GM19438 (cell line): ENCODE measurements at regions not wholly inside any gene's neighbourhood (a gene's known extent, or its start where the extent isn't known, plus 50 kb on each side); places are given as distances from the start of the nearest gene placed in this dataset.
"Not testable (repeated sequence)": the region's sequence is repeated elsewhere in the genome, so short reads cannot be mapped to it uniquely, and the experiment has no call there.

Experiments used
- ATAC-seq: cut with Tn5 transposase; IDR thresholded peaks from one replicate; pipeline ENCODE4 v1.9.1; 2021; ENCODE audit warnings: low read depth; ENCODE audit not compliant: unreplicated experiment

DNA sequence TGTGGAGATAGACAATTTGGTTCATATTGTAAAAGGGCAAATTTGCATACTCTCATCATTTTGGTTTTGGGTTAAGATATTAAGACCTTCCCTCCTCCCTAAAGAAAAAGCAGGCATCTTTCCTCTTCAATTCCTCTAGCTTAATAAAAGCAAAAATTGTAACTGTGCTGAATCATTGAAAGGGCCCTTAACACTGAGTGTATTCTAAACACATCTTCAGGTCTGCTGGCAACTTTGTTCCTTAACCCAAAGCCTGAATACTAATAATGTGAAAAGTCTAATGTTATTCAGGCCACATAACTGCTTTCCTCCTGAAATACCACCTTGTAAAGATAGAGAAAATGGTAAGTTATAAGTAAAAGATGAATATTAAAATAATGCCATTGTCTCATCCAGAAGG is 1200.5 kb upstream of the FAM98A start:
- ATAC-seq: no peak

- not testable (repeated sequence) for ATAC-seq
These were observed 1196.5 kb upstream of the FAM98A start for GRCh38 chr2:34795586-34795985.

GRCh38 chr2:34789169-34789568 is 1190.1 kb upstream of the FAM98A start:
- ATAC-seq: no peak

GRCh38 chr2:34787341-34787740 is 1188.2 kb upstream of the FAM98A start:
- ATAC-seq: no peak

GRCh38 chr2:34785206-34785785 is 1186.2 kb upstream of the FAM98A start:
- ATAC-seq: no peak

GRCh38 chr2:34784701-34785100 is 1185.6 kb upstream of the FAM98A start:
- no peak for ATAC-seq

- not testable (repeated sequence) for ATAC-seq
These were observed 1151.6 kb upstream of the FAM98A start for GRCh38 chr2:34750742-34751141.

DNA sequence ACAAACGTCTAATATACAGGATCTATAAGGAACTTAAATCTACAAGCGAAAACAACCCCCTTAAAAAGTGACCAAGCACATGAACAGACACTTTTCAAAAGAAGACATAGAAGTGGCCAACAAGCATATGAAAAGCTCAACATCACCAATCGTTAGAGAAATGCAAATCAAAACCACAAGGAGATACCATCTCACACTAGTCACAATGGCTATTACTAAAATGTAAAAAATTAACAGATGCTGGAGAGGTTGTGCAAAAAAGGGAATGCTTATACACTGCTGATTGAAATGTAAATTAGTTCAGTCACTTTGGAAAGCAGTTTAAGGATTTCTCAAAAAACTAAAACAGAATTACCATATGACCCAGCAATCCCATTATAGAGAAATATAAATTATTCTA is 1148.5 kb upstream of the FAM98A start:
- no peak for ATAC-seq

GRCh38 chr2:34738691-34739090 is 1139.6 kb upstream of the FAM98A start:
- no peak for ATAC-seq

DNA sequence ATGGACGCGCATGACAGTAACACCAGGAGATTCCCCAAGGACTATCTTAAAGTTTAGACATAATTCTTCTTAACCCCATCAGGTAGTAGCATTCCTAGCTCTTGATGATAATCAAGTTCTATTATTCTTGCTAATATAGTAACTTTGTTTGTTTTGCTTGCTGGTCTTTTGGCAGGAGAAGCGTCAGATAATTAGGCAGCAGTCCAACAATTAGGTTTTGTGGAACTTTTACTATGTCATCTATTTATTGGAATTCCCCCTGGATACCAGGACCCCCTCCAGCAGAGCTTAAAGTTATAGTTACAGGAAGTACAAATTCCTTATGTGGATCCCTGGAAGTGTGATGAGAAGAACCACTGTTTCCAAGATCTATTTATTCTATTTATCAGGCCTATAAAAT is 1138.0 kb upstream of the FAM98A start:
- no peak for ATAC-seq

DNA sequence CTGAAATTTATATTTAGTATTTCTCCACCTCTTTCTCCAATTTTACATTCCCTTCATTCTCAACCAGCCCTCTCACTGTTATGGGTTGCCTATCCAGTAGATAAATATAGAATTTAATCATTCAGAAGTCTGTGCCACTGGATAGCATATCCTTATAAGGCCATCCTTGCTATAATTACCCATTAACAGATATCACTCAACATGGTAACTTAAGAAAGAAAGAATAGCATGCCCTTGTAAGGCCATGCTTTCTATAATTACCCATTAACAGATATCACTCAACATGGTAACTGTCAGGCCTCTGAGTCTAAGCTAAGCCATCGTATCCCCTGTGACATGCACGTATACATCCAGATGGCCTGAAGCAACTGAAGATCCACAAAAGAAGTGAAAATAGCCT is 1137.4 kb upstream of the FAM98A start:
- ATAC-seq: no peak

DNA sequence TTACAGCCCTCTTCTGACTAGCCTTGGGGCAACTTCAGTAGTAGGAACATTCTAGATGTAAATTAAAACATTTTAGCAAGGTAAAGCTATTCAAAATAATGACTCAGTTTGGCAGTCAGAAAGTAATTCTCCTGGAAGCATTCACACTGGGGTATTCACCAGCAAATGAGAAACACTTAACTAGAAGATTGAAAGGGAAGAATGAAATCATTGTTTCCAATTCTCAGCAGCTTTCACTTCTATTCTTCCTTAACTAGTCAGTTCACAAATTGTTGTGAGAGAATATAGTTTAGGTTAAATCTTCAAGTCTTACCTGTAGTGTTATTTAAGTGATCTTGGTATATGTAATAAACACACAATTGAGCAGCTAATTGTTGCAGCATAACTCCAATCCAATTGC is 1135.6 kb upstream of the FAM98A start:
- ATAC-seq: no peak

DNA sequence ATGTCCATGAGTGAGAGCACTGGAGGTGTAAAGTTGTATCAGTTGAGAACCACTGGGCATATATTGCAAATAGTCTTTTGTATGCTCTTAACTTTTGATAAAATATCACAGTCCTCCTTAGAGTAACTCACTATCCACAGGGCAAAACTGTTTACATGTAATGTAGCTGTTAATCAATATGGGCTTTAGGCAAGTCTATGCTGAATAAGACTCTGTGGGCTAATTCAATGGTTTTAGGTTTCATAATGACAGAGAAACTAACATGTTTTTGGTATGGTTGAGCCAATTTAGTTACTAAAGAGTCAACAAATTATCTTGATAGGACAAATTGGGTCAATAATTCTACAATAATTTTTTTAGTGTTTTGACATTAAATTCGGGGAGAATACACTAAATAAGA is 1134.9 kb upstream of the FAM98A start:
- no peak for ATAC-seq

DNA sequence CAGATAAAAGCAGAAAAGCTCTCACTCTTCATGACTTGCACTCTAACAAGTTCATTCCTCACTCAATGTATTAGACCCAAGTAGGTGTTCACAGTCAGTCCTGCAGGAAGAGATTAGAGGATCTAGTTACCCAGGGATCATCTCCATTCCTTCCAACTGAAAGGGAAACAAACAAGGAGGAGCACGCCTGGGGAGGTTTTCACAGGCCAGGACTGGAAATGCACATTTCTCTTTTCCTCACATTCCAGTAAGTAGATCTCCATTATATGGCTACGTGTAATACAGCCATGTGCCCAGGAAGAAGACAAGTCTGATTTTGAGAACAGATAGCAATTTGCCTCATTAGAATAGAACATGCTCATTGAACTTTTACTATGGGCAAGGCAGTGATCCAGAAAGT is 1132.2 kb upstream of the FAM98A start:
- ATAC-seq: no peak

GRCh38 chr2:34729845-34730244 is 1130.7 kb upstream of the FAM98A start:
- ATAC-seq: no peak

DNA sequence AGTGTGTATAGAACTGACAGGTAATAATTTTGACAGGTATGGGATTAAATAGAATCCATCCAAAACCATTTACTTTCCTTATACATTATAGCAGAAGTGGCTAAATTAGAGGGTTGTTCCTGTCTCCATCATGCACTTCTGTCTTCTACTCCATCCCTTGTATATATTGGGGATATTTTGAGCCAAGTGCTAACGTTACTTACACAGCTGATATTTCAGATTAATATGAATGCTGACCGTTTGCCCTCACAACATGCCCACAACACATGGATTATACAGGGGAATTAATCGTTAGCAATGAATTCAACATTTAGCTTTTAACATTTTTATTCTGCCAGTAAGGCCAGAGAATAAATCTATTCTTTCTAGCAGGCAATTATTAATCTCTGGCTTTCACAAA is 1125.0 kb upstream of the FAM98A start:
- no peak for ATAC-seq

GRCh38 chr2:34723683-34724082 is 1124.6 kb upstream of the FAM98A start:
- ATAC-seq: no peak

DNA sequence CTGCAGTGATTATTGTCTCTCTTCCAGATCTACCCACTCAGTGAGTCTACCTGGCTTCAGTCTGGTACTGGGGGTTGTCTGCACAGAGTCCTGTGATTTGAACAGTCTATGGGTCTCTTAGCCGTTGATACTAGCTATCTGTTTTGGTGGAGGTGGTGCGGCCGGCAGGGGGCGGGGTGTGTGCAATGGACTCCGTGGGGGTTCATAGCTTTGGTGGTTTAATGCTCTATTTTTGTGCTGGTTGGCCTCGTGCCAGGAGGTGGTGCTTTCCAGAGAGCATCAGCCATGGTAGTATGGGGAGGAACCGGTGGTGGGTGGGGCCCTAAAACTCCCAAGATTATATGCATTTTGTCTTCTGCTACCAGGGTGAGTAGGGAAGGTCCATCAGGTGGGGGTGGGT is 1120.1 kb upstream of the FAM98A start:
- no peak for ATAC-seq

DNA sequence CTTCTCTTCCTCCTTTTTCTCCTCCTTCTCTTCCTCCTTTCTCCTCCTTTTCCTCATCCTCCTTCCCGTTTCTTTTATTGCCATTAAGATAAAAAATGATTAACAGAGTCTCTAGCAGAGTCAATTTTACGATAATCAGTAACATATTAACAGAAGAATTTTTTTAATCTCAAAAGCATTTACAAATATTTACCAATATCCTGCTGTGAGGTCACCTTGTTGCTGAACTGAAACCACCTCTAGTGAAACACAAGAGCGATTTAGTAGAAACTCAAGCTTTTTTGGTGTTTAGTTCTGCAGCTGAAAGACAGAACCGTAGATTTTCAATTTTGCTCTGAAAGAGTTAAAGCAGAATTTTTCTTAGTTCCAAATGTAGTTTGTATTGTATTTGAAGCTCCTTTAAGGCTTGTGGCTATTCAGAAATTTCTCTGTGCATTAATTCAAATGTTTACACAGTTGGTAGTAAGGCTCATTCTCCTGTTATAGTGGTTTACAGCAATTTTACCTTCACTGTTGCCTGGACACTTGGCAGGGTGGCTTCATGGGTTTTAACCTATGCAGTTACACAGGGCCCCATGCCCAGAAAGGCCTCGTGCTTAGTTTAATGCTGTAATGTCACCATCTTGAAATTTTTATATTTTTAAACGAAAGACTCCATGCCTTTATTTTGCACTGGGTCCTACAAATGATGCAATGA is 1106.6 kb upstream of the FAM98A start:
- ATAC-seq: peak; percentile 96

DNA sequence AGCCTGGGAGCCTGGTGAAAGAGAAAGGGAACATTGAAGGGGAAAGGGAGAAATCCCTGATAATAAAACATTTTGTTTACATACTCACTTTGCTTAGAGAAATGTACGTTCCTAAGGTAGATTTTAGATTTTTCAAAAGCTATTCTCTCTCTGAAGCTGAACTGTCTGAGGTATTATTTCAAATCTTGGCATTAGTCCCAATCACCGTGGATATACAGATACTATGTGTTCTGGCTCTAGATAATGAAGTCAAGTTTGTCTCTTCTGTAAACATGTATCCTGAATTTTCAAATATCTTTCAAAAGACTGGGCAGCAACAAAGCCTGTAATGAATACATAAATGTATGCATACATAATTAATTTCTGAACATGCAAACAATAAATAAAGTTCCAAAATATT is 1104.2 kb upstream of the FAM98A start:
- no peak for ATAC-seq

GRCh38 chr2:34702391-34702790 is 1103.3 kb upstream of the FAM98A start:
- ATAC-seq: not testable (repeated sequence)

DNA sequence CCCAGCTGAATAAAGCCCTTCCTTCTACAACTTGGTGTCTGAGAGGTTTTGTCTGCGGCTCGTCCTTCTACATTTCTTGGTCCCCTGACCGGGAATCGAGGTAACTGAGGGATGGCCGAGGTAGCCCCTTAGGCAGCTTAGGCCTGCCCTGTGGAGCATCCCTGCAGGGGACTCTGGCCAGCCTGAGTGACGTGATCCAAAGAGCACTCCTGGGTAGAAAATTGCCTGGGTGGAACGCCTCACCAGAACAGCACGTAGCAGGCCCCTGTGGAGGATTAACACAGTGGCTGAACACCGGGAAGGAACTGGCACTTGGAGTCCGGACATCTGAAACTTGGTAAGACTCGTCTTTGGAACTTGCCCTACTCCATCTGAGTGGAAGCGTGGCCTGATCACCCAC is 1078.5 kb upstream of the FAM98A start:
- ATAC-seq: not testable (repeated sequence)

GRCh38 chr2:34677119-34677531 is 1078.0 kb upstream of the FAM98A start:
- peak; percentile 65 for ATAC-seq
